ENCODE measurements at regions not wholly inside any gene's neighbourhood (a gene's known extent, or its start where the extent isn't known, plus 50 kb on each side); places are given as distances from the start of the nearest gene placed in this dataset.

DNA sequence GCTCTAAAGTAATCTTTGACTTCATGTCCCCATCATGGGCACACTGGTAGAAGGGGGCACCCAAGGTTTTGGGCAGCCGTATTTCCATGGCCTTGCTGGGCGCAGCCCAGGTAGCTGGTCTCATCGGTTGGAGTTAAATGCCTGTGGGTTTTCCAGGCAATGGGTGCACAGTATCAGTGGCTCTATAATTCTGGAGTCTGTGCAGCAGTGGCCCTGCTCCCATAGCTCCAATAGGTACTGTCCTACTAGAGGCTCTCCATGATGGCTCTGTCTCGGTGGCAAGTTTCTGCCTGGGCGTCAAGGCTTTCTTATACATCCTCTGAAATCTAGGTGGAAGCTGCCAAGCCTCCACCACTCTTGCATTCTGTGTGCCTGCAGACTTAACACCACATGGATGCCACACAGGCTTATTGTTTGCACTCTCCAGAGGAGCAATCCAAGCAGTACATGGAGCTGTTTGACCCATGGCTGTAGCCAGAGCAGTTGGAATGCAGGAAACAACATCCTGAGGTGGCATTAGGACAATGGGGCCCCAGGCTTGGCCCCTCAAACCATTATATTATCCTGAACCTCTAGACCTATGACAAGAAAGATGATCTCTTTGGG, 60.5 kb upstream of the UGT8 start:
- Histone ChIP-seq H3K4me1 (no peaks in the 10 kb centered on the region), H3K27ac (no peak overlapping the region), H3K27me3 (no peaks in the 10 kb centered on the region), H3K9me3 (no peaks in the 10 kb centered on the region), H3K4me3 (no peak overlapping the region), H3K36me3 (no peaks in the 10 kb centered on the region)
- ATAC-seq (ENCODE audit: low FRiP score in 2 of 2), result no peak
- no peak for DNase-seq
- WGBS, 2 donors, result 76 to 94% methylated on average over 3 to 5 of the region's 5 CpGs
- no peak for TF ChIP-seq POLR2AphosphoS5 (IDR thresholded peaks at IDR 0.05)

DNA sequence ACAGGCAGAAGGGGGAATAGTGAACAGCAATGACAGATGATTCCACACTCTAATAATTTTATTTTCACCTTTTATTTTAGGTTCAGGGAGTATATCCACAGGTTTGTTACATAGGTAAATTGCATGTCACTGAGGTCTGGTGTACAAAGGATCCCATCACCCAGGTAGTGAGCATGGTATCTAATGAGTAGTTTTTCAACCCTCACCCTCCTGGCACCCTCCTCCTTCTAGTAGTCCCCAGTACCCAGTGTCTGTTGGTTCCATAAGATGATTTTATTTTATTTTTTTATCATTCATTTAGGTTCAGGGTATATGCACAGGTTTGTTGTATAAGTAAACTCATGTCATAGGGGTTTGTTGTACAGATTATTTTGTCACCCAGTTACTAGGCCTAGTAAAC, 58.6 kb upstream of the UGT8 start:
- H3K4me3 ChIP-seq, result no peak overlapping the region
- H3K9me3 ChIP-seq, result no peaks in the 10 kb centered on the region
- TF ChIP-seq POLR2A (IDR thresholded peaks at IDR 0.05) (no peak), POLR2AphosphoS5 (IDR thresholded peaks at IDR 0.05) (no peak), EP300 (IDR thresholded peaks at IDR 0.05) (no peak)
- TF ChIP-seq, protein P1, sequence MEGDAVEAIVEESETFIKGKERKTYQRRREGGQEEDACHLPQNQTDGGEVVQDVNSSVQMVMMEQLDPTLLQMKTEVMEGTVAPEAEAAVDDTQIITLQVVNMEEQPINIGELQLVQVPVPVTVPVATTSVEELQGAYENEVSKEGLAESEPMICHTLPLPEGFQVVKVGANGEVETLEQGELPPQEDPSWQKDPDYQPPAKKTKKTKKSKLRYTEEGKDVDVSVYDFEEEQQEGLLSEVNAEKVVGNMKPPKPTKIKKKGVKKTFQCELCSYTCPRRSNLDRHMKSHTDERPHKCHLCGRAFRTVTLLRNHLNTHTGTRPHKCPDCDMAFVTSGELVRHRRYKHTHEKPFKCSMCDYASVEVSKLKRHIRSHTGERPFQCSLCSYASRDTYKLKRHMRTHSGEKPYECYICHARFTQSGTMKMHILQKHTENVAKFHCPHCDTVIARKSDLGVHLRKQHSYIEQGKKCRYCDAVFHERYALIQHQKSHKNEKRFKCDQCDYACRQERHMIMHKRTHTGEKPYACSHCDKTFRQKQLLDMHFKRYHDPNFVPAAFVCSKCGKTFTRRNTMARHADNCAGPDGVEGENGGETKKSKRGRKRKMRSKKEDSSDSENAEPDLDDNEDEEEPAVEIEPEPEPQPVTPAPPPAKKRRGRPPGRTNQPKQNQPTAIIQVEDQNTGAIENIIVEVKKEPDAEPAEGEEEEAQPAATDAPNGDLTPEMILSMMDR (IDR thresholded peaks at IDR 0.05), result no peak
- ATAC-seq (ENCODE audit: low FRiP score in 2 of 2) (no peak), DNase-seq (no peak)
- no peaks in the 10 kb centered on the region for H3K36me3 ChIP-seq
- no peak overlapping the region for H3K27ac ChIP-seq
- no peaks in the 10 kb centered on the region for H3K4me1 ChIP-seq
- H3K27me3 ChIP-seq, result no peaks in the 10 kb centered on the region

- no peaks in the 10 kb centered on the region for H3K27me3 ChIP-seq
- 64 to 74% methylated on average over 2 of the region's 2 CpGs for WGBS, 2 donors
- ATAC-seq (ENCODE audit: low FRiP score in 2 of 2), result no peak
Observed at GRCh38 chr4:114547340-114548134, 51.1 kb upstream of the UGT8 start.

More at GRCh38 chr4:114547340-114548134, 51.1 kb upstream of the UGT8 start:
- Histone ChIP-seq H3K27ac (no peak overlapping the region), H3K9me3 (peaks cover 0 to 5% (median 0%) of the 10 kb centered on the region in 4 donors), H3K4me1 (no peaks in the 10 kb centered on the region), H3K4me3 (no peak overlapping the region), H3K36me3 (no peaks in the 10 kb centered on the region)
- DNase-seq, result no peak
- TF ChIP-seq POLR2A (IDR thresholded peaks at IDR 0.05), result no peak
- TF ChIP-seq, protein P1 (IDR thresholded peaks at IDR 0.05), result no peak
- no peak for TF ChIP-seq POLR2AphosphoS5 (IDR thresholded peaks at IDR 0.05)
- TF ChIP-seq EP300 (IDR thresholded peaks at IDR 0.05), result no peak

Small RNA genes lying in the stretch of these regions (small RNA-seq; reads per million reads assigned to genes)
- 0 reads per million in 4 donors for gene AC093815.1

All from upper lobe of left lung (tissue), 6 donors.